Right lobe of liver (tissue), 6 donors: ENCODE measurements at regions not wholly inside any gene's neighbourhood (a gene's known extent, or its start where the extent isn't known, plus 50 kb on each side); places are given as distances from the start of the nearest gene placed in this dataset.

ENCODE experiments used
- ATAC-seq, 4 donors: fragments of 200-7000 bp; cut with Tn5 transposase; one replicate each; pipeline ENCODE4 v1.9.1; 2020; ENCODE audit warnings: mild to moderate bottlenecking in 4 of 4, moderate library complexity in 4 of 4
- DNase-seq, 3 donors: peaks; one replicate each; pipeline ENCODE4 v3.0.0-alpha.2; 2020
- H3K27ac ChIP-seq, 3 donors: fragments of 200-600 bp; one replicate each; pipeline ENCODE4 v1.8.0; 2022
- H3K27me3 ChIP-seq, 2 donors: fragments of 200-600 bp; one replicate each; pipeline ENCODE4 v1.8.0; 2022
- H3K36me3 ChIP-seq, 4 donors: fragments of 200-600 bp; sonication (generic) in 1 of 4; one replicate each; pipeline versions ENCODE4 v1.5.1 to v1.8.0; 2017 to 2022; ENCODE audit warnings: control low read depth in 1 of 4
- H3K4me1 ChIP-seq, 4 donors: fragments of 200-600 bp; sonication (generic) in 1 of 4; one replicate each; pipeline versions ENCODE4 v1.5.1 to v1.8.0; 2017 to 2022; ENCODE audit warnings: control low read depth in 1 of 4
- H3K4me3 ChIP-seq, 3 donors: fragments of 200-600 bp; one replicate each; pipeline ENCODE4 v1.8.0; 2022
- H3K9me3 ChIP-seq, 4 donors: fragments of 200-600 bp; sonication (generic) in 1 of 4; one replicate each; pipeline versions ENCODE4 v1.5.1 to v1.8.0; 2017 to 2022; ENCODE audit warnings: control low read depth in 1 of 4
- POLR2A ChIP-seq: fragments of 450-650 bp; IDR thresholded peaks from one replicate; pipeline ENCODE4 v1.6.1; 2017; ENCODE audit warnings: antibody characterized with exemption, mild to moderate bottlenecking
- WGBS: methylation state at CpG from one replicate; pipeline ENCODE4 v1.1.6; 2018; ENCODE audit warnings: low coverage, low lambda C conversion rate; ENCODE audit not compliant: insufficient coverage; ENCODE audit errors: missing lambda C conversion rate; 5-methylcytosine and 5-hydroxymethylcytosine counted together
- intact Hi-C, 2 donors: fragments of 100-400 bp; cut with DNase I; formaldehyde crosslinking; loops; one replicate each; pipeline versions ENCODE4 v1.11.2 to v1.14.1; 2022
- TF ChIP-seq, protein P1 (sequence below), 4 donors: fragments of 200-600 bp in 3 of 4; fragments of 450-650 bp in 1 of 4; IDR thresholded peaks; one replicate each; pipeline versions ENCODE4 v1.5.1 to v1.8.0; 2016 to 2022; ENCODE audit warnings: antibody characterized with exemption in 4 of 4, mild to moderate bottlenecking in 2 of 4
- donor health status: DM: no; HTN: yes; CAD: no.
- donor health status: DM: no; HTN: no; CAD: no.
- donor health status: DM: no; HTN: no; CAD: no.
- donor health status: DM: no; HTN: yes; CAD: no.
- donor health status: DM: no; HTN: yes; CAD: no.

DNA sequence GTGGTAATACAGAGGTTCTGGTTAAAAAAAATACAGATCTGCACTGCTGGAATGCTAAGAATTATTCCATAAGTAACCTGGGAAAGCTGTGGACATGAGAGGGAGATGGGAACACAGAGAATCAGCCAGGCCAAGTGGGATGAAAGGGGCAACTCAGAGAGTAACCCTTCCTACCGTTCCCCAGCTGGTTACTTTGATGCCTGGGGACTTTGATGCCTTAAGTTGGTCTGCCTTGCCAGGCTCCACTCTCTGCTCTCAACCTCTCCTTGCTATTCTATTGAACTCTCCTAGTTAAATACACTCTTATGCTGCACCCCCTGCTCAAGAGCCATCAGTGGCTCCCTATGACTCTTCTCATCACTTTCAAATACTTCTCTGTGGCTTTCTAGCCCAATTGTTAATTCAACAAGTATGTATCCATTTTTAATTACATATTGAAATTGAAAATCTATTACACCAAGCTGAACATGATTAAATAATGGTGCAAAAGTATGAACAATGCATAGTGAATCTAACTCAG, 315.5 kb downstream of the TLE3 start:
- H3K9me3 ChIP-seq = no peaks in the 10 kb centered on the region
- H3K36me3 ChIP-seq = no peaks in the 10 kb centered on the region
- H3K4me3 ChIP-seq = no peak overlapping the region
- ATAC-seq (no peak), DNase-seq (no peak)
- no peak for TF ChIP-seq POLR2A
- TF ChIP-seq, protein P1, sequence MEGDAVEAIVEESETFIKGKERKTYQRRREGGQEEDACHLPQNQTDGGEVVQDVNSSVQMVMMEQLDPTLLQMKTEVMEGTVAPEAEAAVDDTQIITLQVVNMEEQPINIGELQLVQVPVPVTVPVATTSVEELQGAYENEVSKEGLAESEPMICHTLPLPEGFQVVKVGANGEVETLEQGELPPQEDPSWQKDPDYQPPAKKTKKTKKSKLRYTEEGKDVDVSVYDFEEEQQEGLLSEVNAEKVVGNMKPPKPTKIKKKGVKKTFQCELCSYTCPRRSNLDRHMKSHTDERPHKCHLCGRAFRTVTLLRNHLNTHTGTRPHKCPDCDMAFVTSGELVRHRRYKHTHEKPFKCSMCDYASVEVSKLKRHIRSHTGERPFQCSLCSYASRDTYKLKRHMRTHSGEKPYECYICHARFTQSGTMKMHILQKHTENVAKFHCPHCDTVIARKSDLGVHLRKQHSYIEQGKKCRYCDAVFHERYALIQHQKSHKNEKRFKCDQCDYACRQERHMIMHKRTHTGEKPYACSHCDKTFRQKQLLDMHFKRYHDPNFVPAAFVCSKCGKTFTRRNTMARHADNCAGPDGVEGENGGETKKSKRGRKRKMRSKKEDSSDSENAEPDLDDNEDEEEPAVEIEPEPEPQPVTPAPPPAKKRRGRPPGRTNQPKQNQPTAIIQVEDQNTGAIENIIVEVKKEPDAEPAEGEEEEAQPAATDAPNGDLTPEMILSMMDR (IDR thresholded peaks at IDR 0.05) = no peak
- H3K27ac ChIP-seq = no peak overlapping the region
- H3K27me3 ChIP-seq = no peaks in the 10 kb centered on the region
- intact Hi-C loops = no loop called here
- 86% methylated on average over 1 of the region's 1 CpG for WGBS
- no peaks in the 10 kb centered on the region for H3K4me1 ChIP-seq

DNA sequence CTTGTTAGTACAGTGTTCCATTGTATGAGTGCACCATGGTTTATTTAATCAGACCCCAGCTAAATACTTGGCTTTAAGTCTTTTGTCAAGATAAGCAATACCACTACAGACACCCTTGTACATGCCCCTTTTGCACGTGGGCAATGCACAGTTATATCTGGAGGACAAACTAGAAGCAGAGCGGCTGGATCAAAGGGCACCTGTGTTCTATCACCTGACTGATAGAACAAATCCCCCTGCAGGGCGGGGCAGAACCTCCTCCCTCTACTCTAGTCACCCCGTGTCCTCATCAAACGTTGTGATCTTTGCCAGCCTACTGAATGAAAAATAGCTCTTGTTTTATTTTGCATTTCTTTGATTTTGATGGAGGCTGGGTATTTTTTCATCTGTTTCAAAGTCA, 314.9 kb downstream of the TLE3 start:
- no peak for ATAC-seq
- WGBS = 24% methylated on average over 5 of the region's 5 CpGs
- no peak for DNase-seq
- Histone ChIP-seq H3K9me3 (no peaks in the 10 kb centered on the region), H3K36me3 (no peaks in the 10 kb centered on the region), H3K4me1 (no peaks in the 10 kb centered on the region), H3K27ac (no peak overlapping the region), H3K4me3 (no peak overlapping the region), H3K27me3 (no peaks in the 10 kb centered on the region)
- intact Hi-C loops = no loop called here
- TF ChIP-seq, protein P1 (IDR thresholded peaks at IDR 0.05) = no peak
- no peak for TF ChIP-seq POLR2A

DNA sequence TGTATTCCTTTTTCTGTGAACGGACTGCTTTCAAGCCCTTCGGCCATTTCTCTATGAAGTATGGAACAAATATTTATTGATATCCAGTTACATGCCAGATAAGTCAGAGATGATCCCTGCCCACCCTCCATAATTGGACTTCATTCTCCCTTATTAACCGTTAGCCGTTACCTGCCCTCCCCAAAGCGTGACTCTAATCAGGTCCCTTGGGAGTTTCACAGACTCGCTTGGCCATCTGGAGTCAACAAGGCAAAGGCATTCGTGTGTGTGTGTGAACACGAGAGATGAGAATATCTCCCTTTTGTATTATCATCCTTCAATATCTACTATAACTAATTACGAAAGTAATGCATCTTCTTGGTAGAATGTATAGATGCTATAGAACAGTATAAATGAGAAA, 314.5 kb downstream of the TLE3 start:
- Histone ChIP-seq H3K9me3 (no peaks in the 10 kb centered on the region), H3K27me3 (no peaks in the 10 kb centered on the region), H3K36me3 (no peaks in the 10 kb centered on the region), H3K4me1 (no peaks in the 10 kb centered on the region), H3K4me3 (no peak overlapping the region), H3K27ac (no peak overlapping the region)
- TF ChIP-seq, protein P1 (IDR thresholded peaks at IDR 0.05) = no peak
- no peak for TF ChIP-seq POLR2A
- ATAC-seq (no peak), DNase-seq (no peak)
- intact Hi-C loops = no loop called here
- 70% methylated on average over 9 of the region's 9 CpGs for WGBS

DNA sequence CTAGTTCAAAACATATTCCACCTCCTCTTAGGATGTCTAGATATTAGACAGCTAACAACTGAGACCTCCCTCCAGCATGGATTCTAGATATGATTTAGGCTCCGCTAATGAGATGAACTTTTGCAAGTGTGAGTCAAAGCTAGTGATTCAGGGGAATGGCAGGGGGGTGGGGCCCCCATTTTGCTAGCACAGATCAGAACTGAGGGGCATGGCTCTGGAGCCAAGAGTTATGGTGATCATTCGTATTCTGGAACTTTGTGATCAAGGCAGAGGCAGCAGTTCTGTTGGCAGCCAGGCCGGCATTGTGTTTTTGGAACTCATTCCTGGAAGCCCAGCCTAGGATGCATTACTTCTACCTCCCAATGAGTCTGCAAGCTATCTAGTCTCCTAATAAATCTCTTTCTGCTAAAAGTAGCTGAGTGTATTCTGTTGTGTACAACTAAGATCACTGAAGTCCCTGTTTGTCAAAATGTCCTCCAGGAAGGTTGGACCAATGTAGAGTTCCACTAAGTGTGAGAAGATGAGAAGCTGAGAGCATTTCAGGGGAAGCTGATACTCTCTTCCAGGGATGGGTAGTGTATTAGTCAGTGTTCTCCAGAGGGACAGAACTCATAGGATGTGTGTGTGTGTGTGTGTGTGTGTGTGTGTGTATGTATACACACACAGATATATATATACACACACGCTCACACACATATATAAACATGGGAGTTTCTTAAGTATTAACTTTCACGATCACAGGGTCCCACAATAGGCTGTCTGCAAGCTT, 312.7 kb downstream of the TLE3 start:
- intact Hi-C loops = no loop called here
- ATAC-seq = no peak
- H3K36me3 ChIP-seq = no peaks in the 10 kb centered on the region

More for the DNA sequence above, 312.7 kb downstream of the TLE3 start:
- no peaks in the 10 kb centered on the region for H3K9me3 ChIP-seq
- H3K27ac ChIP-seq = no peak overlapping the region
- DNase-seq = no peak
- TF ChIP-seq, protein P1 (IDR thresholded peaks at IDR 0.05) = no peak
- no peak for TF ChIP-seq POLR2A
- WGBS = 73% methylated on average over 5 of the region's 5 CpGs
- no peaks in the 10 kb centered on the region for H3K27me3 ChIP-seq
- no peaks in the 10 kb centered on the region for H3K4me1 ChIP-seq
- no peak overlapping the region for H3K4me3 ChIP-seq
